ENCODE measurements at regions not wholly inside any gene's neighbourhood (a gene's known extent, or its start where the extent isn't known, plus 50 kb on each side); places are given as distances from the start of the nearest gene placed in this dataset.

DNA sequence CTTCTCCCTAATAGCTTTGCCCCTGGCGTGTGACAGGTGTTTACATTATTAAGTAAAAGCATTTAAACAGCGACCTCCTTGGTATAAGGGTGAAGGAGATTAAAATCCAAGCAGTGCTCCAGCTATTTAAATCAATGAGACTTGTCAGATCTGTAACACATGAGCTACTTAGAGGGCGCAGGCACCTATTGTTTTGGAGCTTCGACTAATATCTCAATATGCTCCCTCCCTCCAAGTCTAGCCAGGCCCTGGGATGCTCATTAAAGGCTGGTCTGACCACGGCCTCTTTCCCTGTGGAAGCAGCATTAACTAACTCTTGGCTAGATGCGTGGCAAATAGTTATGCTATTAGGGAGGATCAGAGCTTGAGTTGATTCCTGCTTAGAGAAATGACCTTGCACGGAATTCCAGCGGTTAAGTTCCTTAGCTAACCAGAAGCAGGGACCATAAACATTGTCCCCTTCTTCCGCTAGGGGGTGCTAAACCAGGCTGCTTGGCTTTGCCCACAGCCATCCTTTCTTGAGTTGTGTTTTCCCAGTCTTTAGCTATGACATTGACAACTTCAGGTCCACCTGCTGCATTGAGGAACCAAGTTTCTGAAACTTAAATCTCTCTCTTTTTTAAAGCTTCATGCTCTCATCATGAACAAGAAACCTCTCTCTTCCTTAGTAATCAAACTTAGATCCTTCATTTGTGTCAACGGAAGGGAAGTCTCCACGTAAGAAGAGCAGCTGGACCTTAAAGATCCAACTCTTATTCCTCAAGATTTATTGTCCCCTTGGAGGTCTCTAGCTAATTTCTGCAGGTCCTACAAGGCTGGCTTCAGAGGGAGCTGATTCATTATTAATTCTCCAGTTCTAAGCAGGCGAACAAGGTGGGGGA lies 80.7 kb upstream of the IGFBP7 start:
- TF ChIP-seq EP300 (IDR thresholded peaks at IDR 0.05) (no peak), POLR2A (IDR thresholded peaks at IDR 0.05) (no peak)
- TF ChIP-seq, protein P1, sequence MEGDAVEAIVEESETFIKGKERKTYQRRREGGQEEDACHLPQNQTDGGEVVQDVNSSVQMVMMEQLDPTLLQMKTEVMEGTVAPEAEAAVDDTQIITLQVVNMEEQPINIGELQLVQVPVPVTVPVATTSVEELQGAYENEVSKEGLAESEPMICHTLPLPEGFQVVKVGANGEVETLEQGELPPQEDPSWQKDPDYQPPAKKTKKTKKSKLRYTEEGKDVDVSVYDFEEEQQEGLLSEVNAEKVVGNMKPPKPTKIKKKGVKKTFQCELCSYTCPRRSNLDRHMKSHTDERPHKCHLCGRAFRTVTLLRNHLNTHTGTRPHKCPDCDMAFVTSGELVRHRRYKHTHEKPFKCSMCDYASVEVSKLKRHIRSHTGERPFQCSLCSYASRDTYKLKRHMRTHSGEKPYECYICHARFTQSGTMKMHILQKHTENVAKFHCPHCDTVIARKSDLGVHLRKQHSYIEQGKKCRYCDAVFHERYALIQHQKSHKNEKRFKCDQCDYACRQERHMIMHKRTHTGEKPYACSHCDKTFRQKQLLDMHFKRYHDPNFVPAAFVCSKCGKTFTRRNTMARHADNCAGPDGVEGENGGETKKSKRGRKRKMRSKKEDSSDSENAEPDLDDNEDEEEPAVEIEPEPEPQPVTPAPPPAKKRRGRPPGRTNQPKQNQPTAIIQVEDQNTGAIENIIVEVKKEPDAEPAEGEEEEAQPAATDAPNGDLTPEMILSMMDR (IDR thresholded peaks at IDR 0.05): peak in 2 of 5 experiments; percentile 30 to 35
